ENCODE measurements at regions not wholly inside any gene's neighbourhood (a gene's known extent, or its start where the extent isn't known, plus 50 kb on each side); places are given as distances from the start of the nearest gene placed in this dataset.
A peak's percentile ranks its signal among the peaks of the same experiment; 100 is the strongest.
"Not testable (repeated sequence)": the region's sequence is repeated elsewhere in the genome, so short reads cannot be mapped to it uniquely, and the experiment has no call there.

DNA sequence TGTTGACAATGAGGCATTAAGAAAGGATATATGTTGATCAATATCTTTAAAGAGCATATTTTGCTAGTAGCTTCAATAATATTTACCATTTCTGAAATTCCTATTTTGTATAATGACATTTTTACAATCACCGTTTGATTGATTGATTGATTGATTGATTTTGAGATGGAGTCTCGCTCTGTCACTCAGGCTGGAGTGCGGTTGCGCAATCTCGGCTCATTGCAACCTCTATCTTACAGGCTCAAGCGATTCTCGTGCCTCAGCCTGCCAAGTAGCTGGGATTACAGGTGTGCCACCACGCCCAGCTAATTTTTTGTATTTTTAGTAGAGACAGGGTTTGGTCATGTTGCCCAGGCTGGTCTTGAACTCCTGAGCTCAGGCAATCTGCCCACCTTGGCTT, 150.9 kb upstream of the TEX13D start:
- DNase-seq = not testable (repeated sequence)

DNA sequence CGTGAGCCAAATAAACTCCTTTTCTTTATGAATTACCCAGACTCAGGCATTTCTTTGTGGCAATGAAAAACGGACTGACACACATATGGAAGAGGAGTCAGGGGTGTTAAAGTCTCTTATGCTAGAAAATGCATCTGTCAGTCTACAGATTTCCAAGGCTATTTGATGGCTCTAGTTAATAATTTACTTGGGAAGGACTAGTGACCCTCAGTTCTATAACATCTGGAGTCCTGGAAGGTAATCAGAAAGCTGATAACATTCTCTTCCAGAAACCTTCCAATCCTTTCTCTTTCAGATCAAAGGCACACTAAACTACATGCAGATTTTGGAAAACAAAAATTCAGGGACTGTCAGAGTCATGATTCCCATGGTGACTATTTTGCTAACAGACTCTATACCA, 142.0 kb upstream of the TEX13D start:
- no peak for DNase-seq

DNA sequence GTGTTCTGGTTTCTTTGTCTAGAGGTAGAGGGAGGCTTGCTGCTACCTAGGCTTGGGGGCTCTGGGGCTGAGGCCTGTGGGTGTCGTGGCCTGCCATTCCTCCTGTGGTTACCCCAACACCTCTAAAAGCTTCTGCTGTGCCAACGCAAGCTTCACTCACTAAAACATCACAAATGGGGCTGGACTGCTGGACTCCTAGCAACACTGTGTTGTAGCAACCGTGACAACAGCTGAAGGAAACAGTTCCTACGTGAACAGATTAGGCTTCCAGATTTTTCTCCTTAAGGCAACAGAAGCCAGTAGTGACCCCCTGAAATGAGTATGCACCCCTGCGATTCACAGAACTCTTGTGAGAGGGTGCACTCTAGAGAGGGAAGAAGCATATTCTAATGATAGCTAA, 138.3 kb upstream of the TEX13D start:
- no peak for DNase-seq

DNA sequence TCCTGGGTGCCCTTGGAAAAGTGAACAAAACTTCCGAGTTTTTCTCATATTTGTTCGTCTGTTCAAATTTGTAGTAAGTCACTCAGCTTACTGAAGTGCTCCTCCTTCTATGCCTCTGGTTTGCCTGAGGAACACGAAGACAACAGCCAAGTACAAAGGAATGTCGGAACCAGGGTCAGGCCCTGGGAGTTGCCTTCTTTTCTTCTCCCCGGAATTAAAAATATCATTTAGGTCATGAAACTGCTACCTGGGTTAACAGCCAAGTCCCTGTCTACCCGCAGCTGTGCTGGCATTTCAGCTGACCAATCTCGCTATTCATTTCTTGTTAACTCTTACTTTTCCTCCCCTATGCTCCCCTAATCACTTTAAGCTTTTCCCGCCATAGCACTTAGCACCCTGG, 137.6 kb upstream of the TEX13D start:
- no peak for DNase-seq

DNA sequence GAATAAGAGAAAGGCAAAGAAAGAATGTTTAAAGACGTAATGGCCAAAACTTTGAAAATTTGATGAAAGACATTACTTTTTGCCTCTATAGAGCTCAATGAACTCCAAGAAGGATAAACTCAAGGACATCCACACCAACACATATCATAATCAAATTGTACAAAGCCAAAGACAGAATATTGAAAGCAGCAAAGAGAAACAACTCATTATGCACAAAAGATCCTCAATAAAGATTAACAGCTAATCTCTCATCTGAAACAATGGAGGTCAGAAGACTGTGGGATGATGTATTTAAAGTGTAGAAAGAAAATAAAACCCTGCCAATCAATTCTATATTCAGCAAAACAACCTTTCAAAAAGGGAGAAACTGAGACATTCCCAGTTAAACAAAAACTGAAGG, 129.1 kb upstream of the TEX13D start:
- DNase-seq = no peak

DNA sequence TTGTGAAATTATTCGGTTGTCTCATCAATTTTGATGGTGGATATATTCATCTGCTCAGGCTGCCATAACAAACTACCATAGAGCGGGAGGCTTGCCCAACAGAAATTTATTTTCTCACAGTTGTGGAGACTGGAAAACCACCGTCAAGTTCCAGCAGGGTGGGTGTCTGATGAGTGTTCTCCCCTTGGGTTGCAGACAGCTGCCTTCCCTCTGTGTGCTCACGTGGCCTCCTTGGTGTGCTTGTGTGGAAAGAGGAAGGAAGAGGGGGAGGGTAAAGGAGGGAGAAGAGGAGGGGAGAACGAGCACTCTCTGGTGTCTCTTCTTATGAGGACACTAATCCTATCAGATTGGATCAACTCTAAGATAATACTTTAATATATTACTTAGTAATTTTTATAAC, 123.8 kb upstream of the TEX13D start:
- DNase-seq = no peak

DNA sequence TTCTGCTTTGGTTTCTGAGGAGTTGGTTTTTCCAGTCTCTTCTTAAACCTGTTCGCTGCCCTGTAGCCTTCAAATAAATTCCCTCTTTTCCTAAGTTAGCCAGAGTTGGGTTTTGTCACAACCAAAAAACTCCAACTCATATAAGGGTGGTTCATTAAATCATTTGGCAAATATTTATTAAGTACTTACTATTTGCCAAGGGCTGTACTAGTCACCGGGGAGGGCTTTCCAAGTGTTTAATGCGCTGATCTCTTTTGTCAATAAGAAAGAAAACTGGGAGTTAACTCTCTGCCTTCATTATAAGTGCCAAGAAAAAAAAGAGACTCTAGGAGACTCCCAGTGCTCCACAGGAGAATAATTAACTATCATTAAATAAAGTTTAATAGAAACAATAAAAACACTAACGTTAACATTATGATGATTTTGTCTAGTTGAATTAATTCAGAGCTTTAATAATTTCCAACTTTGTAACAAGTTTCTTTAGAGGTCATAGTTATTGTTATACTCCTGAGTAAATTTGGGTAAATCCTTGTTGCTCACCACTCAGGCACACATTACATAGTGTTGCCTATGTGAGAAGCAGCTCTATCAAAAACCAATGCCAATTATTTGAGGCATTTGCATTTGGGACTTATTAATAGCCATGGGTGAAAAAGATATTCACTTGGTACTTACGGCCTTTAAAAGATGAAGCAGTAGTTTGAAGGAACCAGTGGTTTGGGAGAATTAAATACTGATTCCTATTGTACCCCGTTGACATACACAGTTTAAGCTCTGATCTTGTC, 122.5 kb upstream of the TEX13D start:
- no peak for DNase-seq

DNA sequence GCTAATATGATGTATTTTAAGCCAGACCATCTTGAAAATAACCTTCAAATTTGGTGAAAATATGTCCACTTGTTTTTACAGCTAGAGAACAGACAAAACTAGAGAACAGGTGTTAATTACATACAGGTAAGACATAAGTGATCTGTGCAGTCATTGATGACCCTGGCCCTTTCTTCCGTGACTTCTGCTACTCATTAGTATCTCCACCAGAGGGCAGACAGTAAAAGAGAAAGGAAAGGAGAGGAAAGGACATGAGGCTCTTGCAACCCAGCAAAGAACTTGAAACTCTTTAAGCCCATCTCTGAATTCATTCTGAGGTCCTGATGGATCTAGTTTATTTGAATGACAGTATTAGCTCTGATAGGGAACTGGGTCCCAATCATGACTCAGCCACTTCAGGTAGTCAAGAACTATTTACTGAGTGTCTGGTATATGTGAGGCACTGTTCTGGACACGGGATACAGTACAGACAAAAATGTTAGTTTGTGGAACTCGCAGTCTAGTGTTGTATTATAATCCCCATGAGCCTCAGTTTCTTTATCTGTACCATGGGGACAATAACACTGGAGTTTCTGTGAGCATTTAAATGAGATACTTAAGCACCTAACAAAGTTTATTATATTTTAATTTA, 121.0 kb upstream of the TEX13D start:
- peak; percentile 18 for DNase-seq

DNA sequence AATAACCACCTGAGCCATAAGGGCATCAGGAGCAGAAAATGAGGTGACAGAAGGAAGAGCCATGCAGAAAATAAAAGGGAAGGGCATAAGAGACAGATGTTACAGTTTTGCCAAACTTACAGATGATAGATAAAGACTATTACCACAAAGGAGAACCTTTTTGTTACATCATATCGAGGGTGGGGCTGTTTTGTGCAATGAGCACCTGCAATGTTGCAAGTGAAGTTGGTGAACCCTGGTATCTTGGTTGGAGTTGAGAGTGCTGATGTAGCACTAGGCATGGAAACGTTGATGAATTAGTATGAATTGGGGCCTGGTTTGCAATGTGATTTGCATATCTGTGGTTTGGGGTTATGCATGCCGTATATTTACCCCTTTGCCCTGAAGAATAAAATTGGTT, 119.8 kb upstream of the TEX13D start:
- no peak for DNase-seq

DNA sequence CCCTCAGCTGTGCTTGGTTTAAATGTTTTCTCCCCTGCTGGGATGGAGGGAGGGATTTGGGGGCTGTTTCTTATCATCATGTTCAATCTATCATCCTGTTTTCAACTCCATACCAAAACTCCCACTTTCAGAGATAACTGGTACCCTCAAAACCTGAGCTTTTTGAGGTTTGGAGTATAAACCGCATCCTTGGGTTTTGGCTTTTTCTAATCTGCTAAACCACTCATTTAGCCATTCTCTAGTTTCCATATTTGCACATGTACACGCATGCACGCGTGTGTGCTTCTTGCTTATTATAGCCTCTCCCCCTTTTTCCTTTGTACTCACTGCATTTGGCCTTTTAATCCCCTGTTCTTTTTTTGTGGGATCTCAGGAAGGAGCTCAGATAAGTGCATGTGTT, 116.7 kb upstream of the TEX13D start:
- no peak for DNase-seq

DNA sequence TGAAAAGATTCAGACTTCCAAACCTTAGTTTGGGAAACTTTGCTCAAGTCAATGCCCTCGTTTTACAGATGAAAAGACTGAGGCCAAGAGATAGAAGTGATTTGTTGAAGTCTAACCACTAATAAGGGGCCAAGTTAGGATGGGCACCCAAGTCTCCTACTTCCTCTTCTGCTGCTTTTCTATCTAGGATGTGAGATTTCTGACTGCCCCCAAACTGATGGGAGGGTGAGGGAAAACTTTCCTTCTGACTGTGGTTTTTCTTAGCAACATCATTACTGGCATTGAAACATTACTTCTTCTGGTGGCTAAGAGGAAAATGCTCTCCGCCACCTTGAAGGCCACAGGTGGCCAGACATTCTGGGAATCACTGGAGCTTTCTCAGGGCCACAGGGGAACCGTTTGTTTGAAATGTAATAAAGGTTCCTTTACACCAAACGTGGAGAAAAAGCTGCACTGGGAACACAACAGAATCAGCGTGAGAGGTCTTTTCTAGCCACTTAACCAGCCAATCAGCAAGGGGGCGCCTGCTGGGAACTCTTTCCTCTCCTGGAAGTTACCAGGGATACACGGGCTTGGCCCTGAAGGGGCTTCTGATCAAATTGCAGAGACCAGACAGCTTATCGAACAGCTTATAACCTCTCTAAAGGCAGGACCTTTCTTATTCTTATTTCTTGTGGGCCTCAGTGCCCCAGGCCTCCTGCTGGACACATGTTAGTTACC, 115.9 kb upstream of the TEX13D start:
- no peak for DNase-seq

DNA sequence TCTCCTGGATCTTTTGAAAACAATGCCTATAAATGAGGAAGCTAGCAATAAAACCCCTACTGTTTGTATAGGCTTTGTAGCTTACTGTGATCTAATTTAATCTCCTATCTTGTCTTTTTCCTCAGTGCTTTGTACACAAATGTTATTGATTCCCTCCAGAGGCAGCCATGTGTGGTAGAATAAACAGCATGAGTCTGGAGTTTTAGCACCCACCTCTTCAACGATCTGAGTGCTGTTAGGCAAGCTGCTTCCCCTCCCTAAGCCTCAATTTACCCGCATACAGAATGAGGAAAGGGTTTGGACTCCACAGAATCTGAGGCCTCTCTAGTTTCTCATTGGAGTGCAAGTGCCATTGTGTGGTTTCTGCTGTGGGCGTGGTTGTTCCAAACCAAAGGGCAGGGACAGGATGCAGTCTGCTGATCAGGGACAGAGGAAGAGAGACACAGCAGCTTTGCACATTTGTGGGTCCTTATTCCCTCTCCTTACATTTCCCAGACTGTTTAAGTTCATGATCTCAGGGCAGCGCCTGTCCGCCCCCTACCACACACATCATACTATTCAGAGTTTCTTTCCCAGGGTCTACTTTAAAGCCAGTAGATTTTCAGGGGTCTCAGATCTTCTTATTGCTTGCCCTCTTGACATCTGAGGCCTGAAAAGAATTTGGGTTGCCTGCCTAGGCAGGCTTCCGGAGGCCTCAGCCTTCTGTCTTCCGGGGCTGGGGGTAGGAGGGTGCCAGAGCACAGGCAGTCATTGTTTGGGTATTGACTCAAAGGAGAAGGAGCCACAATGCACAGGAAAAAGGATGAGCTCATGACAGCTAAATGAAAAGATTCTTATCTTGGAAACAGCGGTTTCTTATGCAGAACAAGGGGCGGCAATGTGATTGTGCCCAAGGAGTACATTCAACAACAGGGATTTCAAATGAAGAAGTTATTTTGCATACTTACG, 114.9 kb upstream of the TEX13D start:
- DNase-seq = peak; percentile 67

DNA sequence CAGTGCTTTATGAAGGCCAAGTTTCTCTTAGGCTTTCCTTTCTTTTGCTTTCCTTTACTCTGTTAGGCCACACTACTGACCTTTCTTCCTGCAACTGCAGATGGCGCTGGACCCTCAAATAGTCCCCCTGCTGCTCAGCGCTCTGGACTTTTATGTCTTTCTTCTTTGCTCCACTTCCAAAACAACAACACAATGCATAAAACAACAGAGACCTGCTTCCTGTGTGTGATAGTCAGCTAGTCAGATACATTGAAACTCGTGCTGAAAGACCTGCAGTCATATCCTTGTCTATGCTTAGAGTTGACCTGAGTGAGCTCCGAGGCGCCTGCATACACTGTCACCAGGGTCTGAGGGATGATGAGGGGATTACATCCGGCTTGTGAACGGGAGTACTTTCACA, 108.9 kb upstream of the TEX13D start:
- no peak for DNase-seq

DNA sequence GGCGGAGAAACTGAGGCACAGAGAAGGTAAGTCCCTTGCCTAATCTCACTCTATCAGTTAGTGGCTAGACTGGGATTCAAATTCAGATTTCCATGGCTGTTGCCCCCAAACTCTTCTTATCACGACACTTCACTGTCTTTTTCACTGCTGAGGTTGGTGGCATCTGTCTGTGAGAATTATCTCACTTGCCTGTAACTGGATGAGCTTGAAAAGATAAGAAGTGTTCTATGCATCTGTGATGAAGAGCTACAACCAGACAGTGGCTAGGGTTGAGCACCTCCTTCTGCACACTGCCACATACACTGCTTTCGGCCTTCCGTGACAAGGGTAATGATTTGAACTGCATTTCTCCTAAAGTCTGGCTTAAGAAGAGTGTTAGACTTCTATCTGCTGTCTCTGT, 107.9 kb upstream of the TEX13D start:
- no peak for DNase-seq

DNA sequence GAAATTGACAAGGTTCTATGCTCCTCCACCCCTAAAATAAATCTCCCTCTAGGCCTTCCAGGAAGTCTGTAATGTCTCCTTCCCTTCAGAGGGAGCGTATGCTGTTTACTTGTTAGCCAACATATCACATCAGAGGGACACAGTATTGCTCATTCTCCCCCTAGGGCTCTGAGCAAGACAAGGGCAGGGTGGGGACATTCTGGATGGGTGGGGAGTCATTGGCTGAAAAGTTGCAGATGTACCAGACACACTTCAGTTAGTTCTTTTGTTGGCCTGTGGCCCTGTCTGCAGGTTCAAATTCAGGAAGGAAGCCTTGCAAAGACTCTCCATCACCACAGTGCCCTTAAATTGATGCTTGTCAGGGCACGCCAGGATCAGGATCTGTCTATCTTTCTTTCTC, 106.3 kb upstream of the TEX13D start:
- no peak for DNase-seq

DNA sequence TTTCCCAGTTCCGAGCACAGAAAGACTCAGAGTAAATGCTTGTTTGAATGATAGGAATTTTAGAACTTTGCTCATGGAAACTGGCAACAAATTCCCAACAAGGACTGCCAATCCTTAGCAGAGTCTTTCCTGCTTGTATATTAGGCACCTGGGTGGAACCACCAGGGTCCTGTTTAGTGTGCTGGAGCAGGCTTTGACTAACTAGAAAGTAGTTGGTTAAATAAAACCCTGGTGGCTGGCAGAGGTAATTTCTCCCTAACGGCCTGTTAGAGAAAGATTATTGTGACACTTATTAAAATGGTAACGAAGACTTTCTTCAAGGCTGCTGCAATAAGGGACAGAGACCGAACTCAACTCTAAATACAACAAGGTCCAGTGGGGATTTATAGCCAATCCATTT, 103.6 kb upstream of the TEX13D start:
- no peak for DNase-seq

DNA sequence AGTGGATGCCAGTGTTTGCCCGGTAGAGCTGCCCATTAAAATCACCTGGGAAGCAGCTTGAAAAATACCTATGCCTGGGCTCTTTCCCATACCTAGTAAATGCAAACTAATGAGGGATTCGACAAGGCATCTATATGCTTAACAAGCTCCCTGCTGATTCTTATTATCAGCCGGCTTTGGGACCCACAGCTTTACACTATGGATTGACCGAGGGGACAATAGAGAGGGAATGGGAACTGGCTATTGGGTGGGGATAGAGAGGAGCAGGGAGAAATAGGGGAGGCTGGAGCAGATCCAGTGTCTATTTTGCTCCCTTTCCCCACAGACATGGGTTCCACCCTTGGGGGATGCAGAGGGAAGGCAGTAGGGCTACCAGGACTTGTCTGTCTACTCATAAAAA, 103.1 kb upstream of the TEX13D start:
- no peak for DNase-seq

DNA sequence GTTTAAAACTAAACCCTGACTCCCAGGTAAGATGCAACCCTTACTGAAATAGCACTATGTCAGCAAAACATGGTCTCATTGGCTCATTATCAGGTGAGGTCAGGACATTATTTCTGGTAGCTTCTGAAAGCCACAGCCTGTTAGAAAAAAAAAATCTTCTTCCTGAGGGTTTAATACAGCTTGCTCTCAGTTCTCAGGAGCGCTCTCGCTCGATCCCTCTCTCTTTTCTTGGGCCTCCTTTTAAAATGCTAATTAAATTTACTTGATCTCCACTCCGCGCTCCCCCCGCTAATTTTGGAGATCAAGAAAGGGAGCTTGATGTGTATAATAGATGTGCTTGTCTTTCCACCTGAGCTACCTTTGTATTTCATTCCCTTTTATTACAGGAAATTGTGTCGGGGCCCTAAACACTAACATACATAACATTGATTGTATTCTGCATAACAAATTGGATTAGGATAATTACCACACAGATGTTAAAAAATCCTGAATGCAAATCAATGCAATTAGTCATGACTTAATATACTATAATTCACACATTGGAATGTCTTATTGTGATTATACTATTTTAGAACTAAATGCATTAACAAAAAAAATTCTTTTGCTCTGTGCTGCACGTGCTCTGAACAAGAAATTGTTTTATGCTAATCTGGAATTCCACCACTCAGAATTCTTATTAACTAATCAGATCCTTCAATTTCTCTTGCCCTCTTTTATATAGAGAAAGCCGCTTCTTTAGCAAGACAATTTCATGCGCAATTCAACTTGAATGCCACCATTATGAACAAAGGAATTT, 101.6 kb upstream of the TEX13D start:
- DNase-seq = no peak

DNA sequence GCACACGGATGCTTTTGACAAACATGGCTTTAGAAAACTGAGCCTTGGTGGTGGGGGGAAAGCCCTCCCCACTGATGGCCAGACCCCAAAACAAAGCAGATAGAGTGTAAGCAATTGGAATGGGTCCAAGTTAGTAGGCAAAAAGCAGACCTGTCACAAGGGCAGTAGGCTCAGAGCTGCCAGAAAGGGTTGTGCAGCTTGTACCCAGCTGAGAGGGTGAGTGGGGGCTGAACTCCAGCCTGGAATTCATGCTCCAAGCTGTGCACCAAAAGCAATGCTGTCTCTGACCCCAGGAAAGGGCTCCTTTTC, 101.1 kb upstream of the TEX13D start:
- no peak for DNase-seq

DNA sequence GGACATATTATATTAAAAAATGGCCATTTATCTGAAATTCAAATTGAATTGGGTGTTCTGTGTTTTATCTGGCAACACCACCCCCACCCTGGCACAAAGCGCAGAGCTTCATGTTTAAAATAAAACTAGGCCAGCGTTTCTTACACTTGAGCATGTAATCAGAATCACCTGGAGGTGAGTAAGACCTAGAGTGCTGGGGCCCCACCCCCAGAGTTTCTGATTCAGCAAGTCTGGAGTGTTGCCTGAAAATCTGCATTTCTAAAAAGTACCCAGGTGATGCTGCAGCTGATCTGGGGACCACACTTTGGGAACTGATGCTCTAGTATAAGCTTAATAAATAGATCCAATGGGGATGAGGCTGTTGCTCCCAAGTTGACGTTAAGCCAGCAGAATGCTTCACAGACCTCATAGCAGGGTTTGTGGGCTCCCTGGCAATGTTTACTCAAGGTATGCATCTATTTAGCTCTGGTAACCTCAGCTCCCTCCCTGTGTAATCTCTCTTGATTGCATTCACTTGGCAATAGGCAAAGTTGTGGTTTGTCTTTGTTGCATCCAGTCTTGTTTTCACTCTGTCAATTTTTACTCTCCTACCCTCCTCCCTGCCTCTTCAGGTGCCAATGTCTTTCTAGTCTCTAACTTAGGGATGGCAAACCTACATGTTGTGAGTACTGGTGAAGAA, 99.8 kb upstream of the TEX13D start:
- no peak for DNase-seq

DNA sequence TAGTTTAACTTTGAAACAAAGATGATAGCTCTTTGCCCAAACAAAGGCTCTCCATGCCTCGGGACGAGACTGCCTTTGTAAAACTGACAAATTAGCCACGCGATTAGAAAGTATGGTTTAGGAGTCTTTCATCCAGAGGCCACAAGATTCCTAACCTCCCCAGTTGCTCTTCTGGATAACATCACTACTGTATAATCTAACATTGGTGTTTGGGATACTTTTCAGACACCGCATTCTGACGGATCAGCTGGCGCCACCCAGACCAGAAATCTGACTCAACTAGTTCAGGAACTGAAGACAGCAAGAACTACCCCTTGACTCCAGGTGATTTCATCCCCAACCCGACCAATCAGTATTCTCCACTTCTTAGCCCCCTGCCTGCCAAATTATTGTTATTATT, 98.1 kb upstream of the TEX13D start:
- no peak for DNase-seq

DNA sequence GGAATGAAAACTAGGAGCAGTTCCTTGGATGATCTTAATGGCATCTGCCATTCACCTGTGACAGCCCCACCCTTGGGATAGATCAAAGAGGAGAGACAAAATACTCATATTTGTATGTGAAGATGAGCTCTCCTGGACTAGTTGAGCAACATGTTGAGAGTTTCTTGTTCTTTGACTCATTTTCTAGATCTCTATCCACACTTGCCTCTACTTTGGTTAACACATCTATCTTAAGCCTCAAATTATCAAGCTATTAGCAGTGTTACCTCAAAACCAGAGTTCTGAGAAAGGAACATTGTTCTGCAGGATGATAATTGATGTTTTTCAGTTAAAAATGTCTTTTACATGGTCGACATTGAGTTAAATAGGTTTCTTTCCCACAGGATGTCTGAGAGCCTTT, 94.2 kb upstream of the TEX13D start:
- no peak for DNase-seq
